ENCODE measurements at regions not wholly inside any gene's neighbourhood (a gene's known extent, or its start where the extent isn't known, plus 50 kb on each side); places are given as distances from the start of the nearest gene placed in this dataset.

DNA sequence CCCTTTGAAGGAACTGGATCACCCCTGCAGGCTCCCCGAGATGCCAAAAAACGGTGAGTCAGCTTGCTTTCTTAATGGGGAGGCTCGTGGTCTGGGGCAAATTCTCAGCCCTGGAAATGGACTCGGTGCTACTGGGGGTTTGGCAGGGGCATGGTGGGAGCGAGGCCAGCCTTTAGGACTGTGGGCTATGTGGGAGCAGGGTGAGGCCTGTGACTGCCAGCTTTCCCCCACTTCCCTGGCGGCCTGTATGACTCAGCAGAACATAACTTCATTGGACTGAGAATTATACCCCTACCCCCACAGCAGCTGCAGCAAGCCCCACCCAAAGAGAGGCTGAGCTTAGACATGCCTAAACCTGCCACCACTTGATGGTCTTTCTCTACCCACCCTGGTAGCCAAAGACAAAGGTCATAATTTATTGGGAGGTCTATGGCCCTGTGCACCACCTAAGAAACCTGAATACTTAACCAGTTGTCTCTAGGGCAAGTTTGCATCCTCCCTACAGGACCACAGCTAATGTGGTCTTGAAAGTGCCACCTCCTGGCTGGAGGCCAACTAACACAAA is 325.3 kb downstream of the TLE1 start:
- DNase-seq (ENCODE audit: low read depth, low spot score) = no peak

DNA sequence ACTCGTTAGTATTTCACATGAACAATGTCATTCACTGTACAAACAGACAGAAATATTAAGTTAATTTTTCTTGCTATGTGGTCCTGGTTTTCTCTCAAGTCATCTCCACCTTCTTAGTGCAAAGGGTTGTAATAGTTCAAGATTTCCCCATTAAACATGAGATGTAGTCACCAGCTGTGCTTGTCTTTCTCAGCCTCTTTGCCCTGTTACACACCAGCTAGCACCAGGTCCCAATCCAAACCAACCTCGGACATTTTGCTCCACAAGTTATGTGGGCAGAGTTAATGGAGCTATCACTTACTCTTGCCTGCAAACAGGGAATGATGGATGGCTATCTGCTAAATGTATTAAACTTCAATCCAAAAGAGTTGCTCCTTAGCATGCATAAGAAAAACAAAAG is 328.1 kb downstream of the TLE1 start:
- TF ChIP-seq POLR2AphosphoS5 (IDR thresholded peaks at IDR 0.05; ENCODE audit: borderline replicate concordance, low read depth, low read length) = no peak
- no peak for TF ChIP-seq FOXP2 (optimal IDR thresholded peaks at IDR 0.05; ENCODE audit: control extremely low read depth, extremely low read length, insufficient read depth)
- no peak for TF ChIP-seq EZH2 (IDR thresholded peaks at IDR 0.05)
- Histone ChIP-seq H3K9ac (ENCODE audit: insufficient read length) (no peak overlapping the region), H3K27ac (no peak overlapping the region), H3K36me3 (ENCODE audit: insufficient read depth, low read length) (no peaks in the 10 kb centered on the region), H3K9me3 (ENCODE audit: low read depth, low read length) (no peaks in the 10 kb centered on the region), H3K4me3 (no peak overlapping the region)
- DNase-seq (ENCODE audit: low read depth, low spot score) = no peak

More for the DNA sequence above, 325.3 kb downstream of the TLE1 start:
- no peaks in the 10 kb centered on the region for H3K9me3 ChIP-seq (ENCODE audit: low read depth, low read length)
- no peak overlapping the region for H3K27ac ChIP-seq
- no peaks in the 10 kb centered on the region for H3K36me3 ChIP-seq (ENCODE audit: insufficient read depth, low read length)
- no peak overlapping the region for H3K9ac ChIP-seq (ENCODE audit: insufficient read length)
- no peak for TF ChIP-seq EZH2 (IDR thresholded peaks at IDR 0.05)
- no peak for TF ChIP-seq POLR2AphosphoS5 (IDR thresholded peaks at IDR 0.05; ENCODE audit: borderline replicate concordance, low read depth, low read length)
- TF ChIP-seq FOXP2 (optimal IDR thresholded peaks at IDR 0.05; ENCODE audit: control extremely low read depth, extremely low read length, insufficient read depth) = no peak
- no peak overlapping the region for H3K4me3 ChIP-seq

DNA sequence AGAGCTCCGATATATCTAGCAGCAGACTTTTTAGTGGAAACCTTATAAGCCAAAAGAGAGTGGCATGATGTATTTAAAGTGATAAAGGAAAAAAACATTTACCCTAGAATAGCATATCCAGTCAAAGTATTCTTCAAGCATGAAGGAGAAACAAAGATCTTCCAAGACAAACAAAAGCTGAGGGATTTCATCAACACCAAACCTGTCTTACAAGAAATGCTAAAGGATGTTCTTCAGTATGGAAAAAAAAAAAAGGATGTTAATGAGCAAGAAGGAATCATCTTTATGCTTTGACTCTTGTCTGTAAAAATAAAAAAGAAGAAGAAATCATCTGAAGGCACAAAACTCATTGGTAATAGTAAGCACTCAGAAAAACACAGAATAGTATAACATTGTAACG is 338.2 kb downstream of the TLE1 start:
- Histone ChIP-seq H3K9me3 (ENCODE audit: low read depth, low read length) (no peaks in the 10 kb centered on the region), H3K4me3 (no peak overlapping the region), H3K9ac (ENCODE audit: insufficient read length) (no peak overlapping the region), H3K36me3 (ENCODE audit: insufficient read depth, low read length) (no peaks in the 10 kb centered on the region), H3K27ac (no peak overlapping the region)
- TF ChIP-seq FOXP2 (optimal IDR thresholded peaks at IDR 0.05; ENCODE audit: control extremely low read depth, extremely low read length, insufficient read depth) (no peak), EZH2 (IDR thresholded peaks at IDR 0.05) (no peak), POLR2AphosphoS5 (IDR thresholded peaks at IDR 0.05; ENCODE audit: borderline replicate concordance, low read depth, low read length) (no peak)
- DNase-seq (ENCODE audit: low read depth, low spot score) = no peak

DNA sequence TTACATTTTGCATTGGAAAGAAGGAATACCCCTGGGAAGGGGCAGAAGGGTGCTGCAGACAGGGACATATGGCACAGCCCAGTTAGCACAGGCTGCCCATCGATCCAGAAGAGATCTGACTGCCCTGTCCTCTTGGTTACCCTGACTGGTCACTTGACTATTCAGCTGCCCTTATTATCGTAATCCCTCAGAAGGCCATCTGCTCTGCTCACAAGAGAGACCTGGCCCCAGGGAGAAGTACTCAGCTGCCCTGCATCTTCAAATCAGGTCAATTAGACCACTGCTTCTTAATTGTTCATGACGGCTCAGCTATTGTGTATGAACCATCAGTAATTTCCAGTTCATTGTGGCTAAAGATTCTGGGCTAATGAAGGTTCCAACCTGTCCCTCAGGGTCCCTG is 345.0 kb downstream of the TLE1 start:
- H3K27ac ChIP-seq = no peak overlapping the region
- H3K36me3 ChIP-seq (ENCODE audit: insufficient read depth, low read length) = no peaks in the 10 kb centered on the region
- no peaks in the 10 kb centered on the region for H3K9me3 ChIP-seq (ENCODE audit: low read depth, low read length)
- TF ChIP-seq FOXP2 (optimal IDR thresholded peaks at IDR 0.05; ENCODE audit: control extremely low read depth, extremely low read length, insufficient read depth) (no peak), POLR2AphosphoS5 (IDR thresholded peaks at IDR 0.05; ENCODE audit: borderline replicate concordance, low read depth, low read length) (no peak), EZH2 (IDR thresholded peaks at IDR 0.05) (no peak)
- no peak overlapping the region for H3K9ac ChIP-seq (ENCODE audit: insufficient read length)
- H3K4me3 ChIP-seq = no peak overlapping the region
- no peak for DNase-seq (ENCODE audit: low read depth, low spot score)

DNA sequence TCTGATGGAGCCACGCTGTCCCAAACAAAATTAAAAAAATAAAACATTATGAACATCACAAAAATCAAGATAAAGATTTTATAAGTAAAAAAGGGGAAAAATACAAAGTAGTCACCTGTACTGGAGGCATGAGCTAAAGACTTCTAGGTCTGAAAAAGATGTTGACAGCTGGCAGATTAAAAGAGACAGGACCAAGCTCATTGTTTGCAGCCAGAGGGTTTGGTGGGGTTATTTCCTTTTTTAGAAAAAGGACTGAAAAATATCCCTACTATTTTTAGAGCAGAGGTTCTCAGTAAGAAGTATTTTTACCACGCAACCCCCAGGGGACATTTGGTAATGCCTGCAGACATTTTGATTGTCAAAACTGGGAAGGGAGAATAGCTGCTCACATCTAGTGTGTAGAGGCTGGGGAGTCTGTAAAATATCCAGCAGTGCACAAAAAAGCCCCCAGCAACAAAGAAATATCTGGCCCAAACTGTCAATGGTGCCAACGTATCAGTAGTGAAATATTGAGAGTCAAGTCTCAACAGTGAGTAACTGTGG is 353.4 kb downstream of the TLE1 start:
- no peaks in the 10 kb centered on the region for H3K36me3 ChIP-seq (ENCODE audit: insufficient read depth, low read length)
- TF ChIP-seq POLR2AphosphoS5 (IDR thresholded peaks at IDR 0.05; ENCODE audit: borderline replicate concordance, low read depth, low read length) (no peak), FOXP2 (optimal IDR thresholded peaks at IDR 0.05; ENCODE audit: control extremely low read depth, extremely low read length, insufficient read depth) (no peak), EZH2 (IDR thresholded peaks at IDR 0.05) (no peak)
- no peak for DNase-seq (ENCODE audit: low read depth, low spot score)
- H3K9me3 ChIP-seq (ENCODE audit: low read depth, low read length) = no peaks in the 10 kb centered on the region
- no peak overlapping the region for H3K4me3 ChIP-seq
- no peak overlapping the region for H3K9ac ChIP-seq (ENCODE audit: insufficient read length)
- no peak overlapping the region for H3K27ac ChIP-seq

DNA sequence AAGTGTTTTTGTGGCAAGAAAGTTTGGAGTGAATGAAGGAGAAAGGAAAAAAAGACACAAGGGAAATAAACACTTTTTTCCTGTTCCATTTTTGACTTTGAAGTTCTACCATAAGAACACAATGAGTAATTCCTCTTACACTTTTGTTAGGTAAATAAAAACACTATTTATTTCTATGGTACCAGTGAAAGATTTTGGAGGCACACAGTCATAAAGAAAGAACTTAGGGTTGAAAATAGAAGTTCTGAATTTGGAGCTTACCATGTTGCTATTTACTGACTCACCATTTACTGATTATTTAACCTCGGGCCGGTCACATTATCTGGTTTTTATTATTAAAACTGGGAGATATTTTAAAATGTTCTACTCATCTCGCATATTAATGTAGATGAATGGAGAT is 367.8 kb downstream of the TLE1 start:
- Histone ChIP-seq H3K9ac (ENCODE audit: insufficient read length) (no peak overlapping the region), H3K4me3 (no peak overlapping the region), H3K9me3 (ENCODE audit: low read depth, low read length) (no peaks in the 10 kb centered on the region), H3K36me3 (ENCODE audit: insufficient read depth, low read length) (no peaks in the 10 kb centered on the region), H3K27ac (no peak overlapping the region)
- DNase-seq (ENCODE audit: low read depth, low spot score) = no peak
- TF ChIP-seq FOXP2 (optimal IDR thresholded peaks at IDR 0.05; ENCODE audit: control extremely low read depth, extremely low read length, insufficient read depth) (no peak), EZH2 (IDR thresholded peaks at IDR 0.05) (no peak), POLR2AphosphoS5 (IDR thresholded peaks at IDR 0.05; ENCODE audit: borderline replicate concordance, low read depth, low read length) (no peak)

DNA sequence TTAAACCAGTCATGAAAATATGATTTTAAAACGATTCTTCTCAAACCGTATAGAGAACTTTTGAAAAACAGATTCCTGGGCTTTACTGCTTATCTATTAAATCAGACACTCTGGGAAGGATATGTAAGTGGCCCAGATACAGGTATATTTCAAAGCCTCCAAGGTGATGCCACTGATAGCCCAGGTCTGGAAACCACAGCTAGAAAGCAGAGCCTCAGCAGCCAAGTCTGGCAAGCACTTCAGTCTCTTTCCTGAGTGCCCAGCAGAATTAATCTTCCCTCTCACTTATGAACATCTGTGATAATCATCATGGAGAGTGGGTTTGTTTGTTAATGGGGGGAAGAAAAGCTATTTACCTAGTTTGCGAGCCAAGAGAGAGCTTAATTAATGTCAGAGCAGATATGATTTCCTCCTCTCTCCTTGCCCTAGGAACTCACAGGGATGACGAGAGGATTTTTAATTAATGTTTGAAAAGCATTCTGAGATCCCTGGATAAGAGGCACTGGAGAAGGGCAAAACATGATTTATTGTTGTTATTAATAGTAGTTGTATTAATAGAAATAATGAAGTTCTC is 368.4 kb downstream of the TLE1 start:
- Histone ChIP-seq H3K9me3 (ENCODE audit: low read depth, low read length) (no peaks in the 10 kb centered on the region), H3K9ac (ENCODE audit: insufficient read length) (no peak overlapping the region), H3K4me3 (no peak overlapping the region), H3K36me3 (ENCODE audit: insufficient read depth, low read length) (no peaks in the 10 kb centered on the region), H3K27ac (no peak overlapping the region)
- no peak for DNase-seq (ENCODE audit: low read depth, low spot score)
- TF ChIP-seq FOXP2 (optimal IDR thresholded peaks at IDR 0.05; ENCODE audit: control extremely low read depth, extremely low read length, insufficient read depth) (no peak), POLR2AphosphoS5 (IDR thresholded peaks at IDR 0.05; ENCODE audit: borderline replicate concordance, low read depth, low read length) (no peak), EZH2 (IDR thresholded peaks at IDR 0.05) (no peak)

DNA sequence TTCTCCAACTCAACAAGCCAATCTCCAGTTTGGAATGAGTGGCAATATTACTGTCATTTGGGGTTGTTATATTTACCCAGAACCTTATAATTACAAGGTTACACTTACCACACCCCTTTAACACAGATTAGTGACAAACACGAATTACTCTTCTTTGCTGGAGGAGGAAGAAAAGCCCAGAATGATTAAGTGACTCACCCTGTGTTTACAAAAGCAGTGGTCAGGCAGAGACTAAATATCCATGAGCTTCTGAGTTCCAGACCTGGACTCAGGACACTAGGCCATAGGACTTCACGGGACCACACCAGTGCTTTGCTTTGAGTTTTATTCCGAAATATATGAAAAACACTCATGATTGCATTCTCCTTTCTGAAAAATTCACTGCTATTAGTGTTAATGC is 370.8 kb downstream of the TLE1 start:
- no peak for DNase-seq (ENCODE audit: low read depth, low spot score)

More for the DNA sequence above, 370.8 kb downstream of the TLE1 start:
- no peak overlapping the region for H3K27ac ChIP-seq
- no peaks in the 10 kb centered on the region for H3K36me3 ChIP-seq (ENCODE audit: insufficient read depth, low read length)
- H3K9ac ChIP-seq (ENCODE audit: insufficient read length) = no peak overlapping the region
- H3K9me3 ChIP-seq (ENCODE audit: low read depth, low read length) = no peaks in the 10 kb centered on the region
- TF ChIP-seq POLR2AphosphoS5 (IDR thresholded peaks at IDR 0.05; ENCODE audit: borderline replicate concordance, low read depth, low read length) (no peak), FOXP2 (optimal IDR thresholded peaks at IDR 0.05; ENCODE audit: control extremely low read depth, extremely low read length, insufficient read depth) (no peak), EZH2 (IDR thresholded peaks at IDR 0.05) (no peak)
- no peak overlapping the region for H3K4me3 ChIP-seq
